HG03280 (cell line): ENCODE measurements at regions not wholly inside any gene's neighbourhood (a gene's known extent, or its start where the extent isn't known, plus 50 kb on each side); places are given as distances from the start of the nearest gene placed in this dataset.
"Not testable (repeated sequence)": the region's sequence is repeated elsewhere in the genome, so short reads cannot be mapped to it uniquely, and the experiment has no call there.

Experiments
- ATAC-seq: cut with Tn5 transposase; IDR thresholded peaks from one replicate; pipeline ENCODE4 v1.9.1; 2021; ENCODE audit warnings: mild to moderate bottlenecking, moderate library complexity; ENCODE audit not compliant: unreplicated experiment

DNA sequence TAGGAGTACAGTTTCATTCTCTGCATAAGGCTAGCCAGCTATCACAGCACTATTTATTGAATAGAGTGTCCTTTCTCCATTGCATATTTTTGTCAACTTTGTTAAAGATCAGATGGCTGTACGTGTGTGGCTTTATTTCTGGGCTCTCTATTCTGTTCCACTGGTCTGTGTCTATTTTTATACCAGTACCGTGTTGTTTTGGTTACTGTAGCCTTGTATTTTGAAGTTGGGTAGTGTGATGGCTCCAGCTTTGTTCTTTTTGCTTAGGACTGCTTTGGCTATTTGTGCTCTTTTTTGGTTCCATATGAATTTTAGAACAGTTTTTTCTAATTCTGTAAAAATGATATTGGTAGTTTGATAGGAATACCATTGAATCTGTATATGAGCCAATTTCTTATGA is 182.1 kb upstream of the DIAPH2 start:
- no peak for ATAC-seq

DNA sequence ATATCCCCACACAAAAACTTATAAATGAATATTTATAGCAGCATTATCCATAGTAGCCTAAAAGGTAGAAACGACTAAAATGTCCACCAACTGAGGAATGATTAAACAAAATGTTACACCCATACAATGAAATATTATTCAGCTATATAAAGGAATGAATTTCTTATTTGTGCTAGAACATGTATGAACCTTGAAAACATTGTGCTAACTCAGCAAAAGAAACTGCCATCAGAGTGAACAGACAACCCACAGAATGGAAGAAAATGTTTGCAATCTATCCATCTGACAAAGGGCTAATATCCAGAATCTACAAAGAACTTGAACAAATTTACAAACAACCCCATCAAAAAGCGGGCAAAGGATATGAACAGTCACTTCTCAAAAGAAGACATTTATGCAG is 155.3 kb upstream of the DIAPH2 start:
- ATAC-seq = not testable (repeated sequence)

DNA sequence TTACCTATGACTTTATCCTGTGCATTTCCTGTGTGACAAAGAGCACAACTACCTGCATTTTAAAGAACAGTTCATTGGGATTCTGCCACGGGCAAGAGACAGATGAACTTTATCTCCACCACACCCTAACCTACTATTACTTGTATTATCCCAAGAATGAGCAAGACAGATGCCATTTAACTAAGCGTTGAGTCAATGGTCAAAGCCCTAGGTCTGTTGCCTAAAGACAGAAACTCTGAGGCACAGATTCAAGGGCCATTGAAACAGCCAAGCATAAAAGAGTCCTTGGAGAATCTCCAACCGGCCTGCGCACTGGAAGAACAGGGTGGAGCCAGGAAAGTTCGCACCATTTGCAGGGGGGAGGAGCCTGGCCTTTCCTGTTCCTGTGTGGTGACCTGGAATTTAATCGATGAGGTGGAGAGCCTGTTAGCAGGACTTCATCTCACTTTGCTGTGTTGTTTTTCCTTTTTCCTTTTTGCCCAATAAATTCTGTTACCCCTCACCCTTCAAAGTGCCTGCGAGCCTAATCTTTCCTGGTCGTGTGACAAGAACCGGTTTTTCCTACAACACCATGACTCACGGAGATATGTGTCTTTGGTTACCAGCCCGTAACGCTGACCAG is 146.4 kb upstream of the DIAPH2 start:
- no peak for ATAC-seq

DNA sequence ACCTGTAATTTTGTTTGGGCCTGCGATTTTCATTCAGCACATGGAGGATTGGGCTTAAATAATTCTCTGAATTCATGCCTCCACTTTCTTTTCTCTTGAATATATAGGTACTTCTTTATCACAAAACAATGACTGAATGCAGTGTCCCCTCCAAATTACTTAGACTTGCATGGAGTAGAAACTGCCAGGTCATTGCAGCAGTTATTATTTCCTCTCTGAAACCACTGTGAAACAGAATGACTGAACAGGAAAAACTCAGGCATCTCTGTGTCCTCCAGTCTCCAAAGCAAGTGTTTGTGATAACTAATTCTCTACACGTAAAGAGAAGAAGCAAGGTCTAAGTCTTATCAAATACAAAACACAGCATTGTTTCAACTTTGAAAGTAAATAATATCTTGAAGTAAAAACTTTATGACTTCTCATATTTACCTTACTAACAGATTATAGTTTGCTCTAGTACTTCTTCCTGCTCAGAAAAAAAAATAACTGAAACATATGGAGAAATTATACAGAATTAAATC is 144.5 kb upstream of the DIAPH2 start:
- no peak for ATAC-seq

DNA sequence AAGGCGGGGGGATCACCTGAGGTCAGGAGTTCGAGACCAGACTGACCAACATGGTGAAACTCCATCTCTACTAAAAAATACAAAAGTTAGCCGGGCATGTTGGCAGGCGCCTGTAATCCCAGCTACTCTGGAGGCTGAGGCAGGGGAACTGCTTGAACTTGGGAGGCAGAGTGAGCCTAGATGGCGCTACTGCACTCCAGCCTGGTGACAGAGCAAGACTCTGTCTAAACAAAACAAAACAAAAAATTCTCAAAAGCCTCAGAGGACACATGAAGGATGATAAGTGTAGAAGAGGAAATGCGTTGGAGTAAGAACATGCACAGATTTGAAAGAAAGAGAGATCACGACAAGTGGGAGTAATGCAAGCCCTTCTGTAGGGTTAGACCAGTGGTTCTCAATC is 138.4 kb upstream of the DIAPH2 start:
- ATAC-seq = not testable (repeated sequence)

DNA sequence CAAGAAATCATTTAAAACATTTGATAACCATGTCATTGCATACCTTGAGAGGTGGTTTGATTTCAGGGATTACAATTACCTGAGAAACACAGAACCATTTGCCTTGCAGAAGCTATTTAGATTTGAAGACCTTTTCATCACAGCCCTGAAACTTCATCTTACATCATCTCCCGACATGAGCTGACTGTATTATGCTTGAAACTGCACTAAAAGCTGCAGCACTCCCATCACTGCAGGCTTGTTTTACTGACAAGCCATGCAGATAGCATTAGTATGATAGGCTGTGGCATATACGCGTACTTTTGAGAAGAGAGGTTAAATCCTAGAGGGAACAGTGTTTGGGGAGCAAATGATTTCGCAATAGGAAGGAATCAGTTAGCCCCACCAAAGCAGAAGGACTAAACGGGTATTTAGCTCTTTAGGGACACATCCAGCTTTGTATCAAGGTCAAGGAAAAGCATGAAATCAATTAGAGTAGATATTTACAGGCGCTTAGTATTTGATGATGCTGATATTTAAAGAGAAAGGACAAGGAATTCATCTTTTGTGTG is 133.2 kb upstream of the DIAPH2 start:
- ATAC-seq = no peak

DNA sequence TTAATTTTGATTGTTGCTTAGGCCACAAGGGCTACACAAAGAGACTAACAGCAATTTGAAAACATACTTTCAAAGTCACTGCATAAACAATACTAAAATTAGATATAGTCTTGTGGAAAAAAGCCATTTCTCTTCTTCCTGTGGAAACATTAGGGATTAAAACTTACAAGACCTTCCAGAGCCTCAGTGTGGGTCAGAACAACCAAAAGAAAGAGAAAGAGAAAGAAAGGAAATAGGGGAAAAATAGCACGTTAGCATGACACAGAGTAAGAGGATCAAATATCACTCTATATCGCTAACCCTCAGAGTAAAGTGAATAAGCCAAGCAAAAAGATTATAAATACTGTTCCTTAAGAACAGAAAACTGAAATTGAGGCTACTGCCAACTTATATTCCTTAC is 127.8 kb upstream of the DIAPH2 start:
- ATAC-seq = no peak

DNA sequence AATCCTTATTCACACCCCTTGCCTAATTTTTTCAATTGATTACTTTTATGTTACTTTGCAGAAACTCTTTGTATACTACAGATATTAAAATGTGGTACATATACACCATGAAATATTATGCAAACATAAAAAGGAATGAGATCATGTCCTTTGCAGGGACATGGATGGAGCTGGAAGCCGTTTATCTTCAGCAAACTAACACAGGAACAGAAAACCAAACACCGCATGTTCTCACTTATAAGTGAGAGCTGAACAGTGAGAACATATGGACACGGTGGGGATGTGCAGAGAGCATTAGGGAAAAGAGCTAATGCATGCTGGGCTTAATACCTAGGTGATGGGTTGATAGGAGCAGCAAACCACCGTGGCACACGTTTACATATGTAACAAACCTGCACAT is 123.5 kb upstream of the DIAPH2 start:
- not testable (repeated sequence) for ATAC-seq

DNA sequence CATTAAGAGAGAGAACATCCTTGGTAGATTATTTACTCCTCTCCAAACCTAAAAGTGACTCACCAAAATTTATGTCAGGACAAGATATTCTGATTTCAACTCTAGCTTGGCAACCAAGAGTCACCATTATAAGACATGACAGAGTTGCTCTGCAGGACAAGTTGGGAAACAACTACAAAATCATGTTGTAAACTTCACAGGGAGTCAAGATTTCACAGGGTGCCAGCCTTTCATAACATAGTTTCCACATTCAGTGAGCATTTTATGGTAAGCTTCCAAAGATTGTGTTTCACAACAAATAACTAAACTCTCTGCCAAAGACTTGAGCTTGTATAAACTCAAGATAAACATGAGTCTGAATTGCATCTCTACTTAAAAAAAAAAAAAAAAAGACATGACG is 121.0 kb upstream of the DIAPH2 start:
- ATAC-seq = no peak

DNA sequence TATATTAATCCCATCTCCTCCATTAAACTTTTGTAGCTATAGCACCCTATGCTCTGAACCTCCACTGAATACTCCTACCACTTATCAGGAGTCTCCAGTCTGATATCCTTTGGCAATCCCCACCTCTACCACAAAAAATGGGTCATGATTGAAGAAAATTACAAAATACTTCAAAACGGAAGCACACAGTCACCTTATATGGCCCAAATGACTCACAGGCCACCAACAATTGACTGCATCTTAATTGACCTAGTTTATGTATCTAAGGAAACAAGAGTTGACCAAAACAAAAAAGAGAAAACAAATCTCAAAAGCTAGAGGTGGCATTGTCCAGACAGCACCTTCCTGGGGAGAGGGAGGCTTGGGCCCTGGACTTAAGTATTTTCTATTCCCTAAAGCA is 120.0 kb upstream of the DIAPH2 start:
- ATAC-seq = no peak

DNA sequence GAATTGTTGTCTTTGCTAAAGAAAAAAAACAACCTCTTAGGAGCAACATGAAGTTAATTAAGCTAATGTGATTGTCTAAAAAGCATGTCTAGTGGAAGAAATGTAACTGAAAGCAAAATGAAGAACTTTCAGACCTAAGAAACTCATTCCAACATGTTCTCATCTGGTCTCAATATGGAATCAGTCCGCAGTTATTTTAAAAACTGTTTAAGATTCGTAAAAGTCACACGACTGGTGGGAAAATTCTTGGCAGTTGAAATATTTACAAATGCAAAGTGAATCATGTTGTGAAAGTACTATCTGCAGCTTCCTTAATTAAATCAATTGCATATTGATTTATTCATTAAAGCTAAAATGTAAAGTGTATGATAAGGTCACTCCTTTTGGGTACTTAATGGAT is 117.8 kb upstream of the DIAPH2 start:
- ATAC-seq = no peak

DNA sequence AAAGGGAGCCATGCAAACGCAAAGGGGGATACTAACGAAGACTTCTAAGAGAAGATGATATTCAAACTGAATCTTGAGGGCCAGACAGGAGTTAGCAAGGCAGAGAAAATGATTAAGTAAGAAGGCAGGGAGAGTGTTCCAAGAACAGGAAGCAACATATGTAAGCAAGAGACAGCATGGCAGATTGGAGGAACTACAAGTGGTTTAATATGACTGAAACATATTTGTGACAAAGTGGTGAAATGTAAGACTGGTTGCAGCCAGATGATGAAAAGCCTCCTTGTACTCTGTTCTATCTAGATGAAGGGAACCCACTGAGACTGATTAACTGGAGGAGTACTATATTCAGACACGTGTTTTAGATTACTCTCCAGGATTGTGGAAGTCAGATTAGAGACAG is 116.6 kb upstream of the DIAPH2 start:
- ATAC-seq = no peak

DNA sequence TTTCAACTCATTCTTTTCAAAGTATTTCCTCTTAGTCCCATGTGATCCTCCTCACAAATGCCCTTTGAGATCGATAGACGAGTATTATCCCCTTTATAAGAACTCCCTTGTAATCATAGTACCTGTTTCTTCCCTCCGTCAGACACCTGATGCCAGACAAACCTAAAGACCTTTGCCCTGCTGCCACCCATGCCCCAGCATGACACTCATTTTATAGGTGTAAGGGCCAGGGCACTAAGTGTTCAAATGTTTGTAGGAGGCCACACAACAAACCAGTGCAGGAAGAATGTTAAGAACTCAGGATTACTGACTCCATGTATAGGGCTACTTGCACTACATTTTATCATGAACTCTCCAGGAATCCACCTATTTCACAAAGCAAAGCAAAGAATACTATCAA is 115.6 kb upstream of the DIAPH2 start:
- no peak for ATAC-seq

DNA sequence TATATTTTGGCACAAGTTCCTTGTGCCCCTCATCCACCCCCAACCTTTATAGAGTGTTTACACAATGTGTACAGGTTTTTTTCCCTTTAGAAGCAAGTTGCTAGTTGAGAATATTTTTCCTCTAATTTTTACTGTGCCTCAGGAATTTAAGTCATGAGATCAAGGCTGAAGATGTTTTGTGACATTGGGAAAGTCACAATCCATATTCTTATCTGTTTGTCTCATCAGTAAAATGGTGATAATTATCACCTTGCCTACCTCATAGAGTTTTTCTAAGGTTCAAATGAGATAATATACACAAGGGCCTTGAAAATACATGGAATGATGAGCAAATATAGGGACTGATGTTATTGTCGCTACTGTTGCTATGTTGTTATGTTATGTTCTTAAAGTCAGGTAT is 109.6 kb upstream of the DIAPH2 start:
- no peak for ATAC-seq

DNA sequence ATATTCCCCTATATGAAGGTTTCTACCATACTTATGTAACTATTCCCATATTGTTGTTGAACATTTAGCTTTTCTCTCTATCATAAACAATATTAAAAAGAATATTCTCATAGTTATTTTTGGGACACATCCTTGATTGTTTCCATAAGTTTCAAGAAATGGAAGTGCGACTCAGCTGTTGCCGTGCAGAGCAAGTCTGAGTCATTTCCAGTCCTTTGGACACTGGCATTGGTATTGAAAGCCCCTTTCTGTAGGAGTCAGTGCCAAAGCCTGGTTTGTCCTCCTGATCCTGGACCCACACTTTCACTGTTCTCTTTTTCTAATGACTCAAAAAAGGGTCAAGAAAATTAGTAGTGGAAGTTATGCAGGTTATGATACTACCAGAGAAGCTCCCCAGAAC is 108.3 kb upstream of the DIAPH2 start:
- no peak for ATAC-seq

DNA sequence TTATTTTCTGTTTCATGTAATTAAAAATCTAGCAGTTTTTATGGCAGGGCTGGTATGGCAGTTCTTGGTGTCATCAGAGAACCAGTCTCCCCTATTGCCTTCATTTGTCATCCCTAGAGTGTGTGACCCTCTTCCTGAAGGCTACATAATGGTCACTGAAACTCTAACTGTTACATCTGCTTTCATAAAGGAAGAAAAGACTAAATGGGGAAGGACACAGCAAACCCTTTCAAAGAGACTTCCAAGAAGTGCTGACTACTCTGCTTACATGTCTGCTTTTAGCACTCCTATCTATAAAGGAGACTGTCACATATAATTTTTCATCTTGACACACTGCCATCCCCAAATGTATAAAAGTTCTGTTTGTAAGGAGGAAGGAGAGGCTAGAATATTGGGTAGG is 105.9 kb upstream of the DIAPH2 start:
- no peak for ATAC-seq

DNA sequence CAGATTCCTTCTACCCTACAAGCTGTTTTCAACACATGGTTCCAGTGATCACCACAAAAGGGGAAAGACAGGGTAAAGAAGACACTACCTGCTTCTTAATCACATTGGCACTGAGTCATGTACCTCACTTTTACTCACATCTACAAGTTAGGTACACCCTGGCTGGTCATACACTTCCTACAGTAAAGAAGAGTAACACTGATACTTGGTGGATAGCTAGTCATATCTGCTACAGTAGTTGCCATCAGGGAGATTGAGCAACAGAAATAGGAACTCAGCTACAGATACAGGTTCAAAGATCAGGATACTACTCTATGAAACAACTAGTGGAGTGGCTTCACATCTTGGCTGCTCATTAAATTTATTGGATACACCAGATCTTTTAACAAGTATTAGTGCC is 105.4 kb upstream of the DIAPH2 start:
- ATAC-seq = no peak

DNA sequence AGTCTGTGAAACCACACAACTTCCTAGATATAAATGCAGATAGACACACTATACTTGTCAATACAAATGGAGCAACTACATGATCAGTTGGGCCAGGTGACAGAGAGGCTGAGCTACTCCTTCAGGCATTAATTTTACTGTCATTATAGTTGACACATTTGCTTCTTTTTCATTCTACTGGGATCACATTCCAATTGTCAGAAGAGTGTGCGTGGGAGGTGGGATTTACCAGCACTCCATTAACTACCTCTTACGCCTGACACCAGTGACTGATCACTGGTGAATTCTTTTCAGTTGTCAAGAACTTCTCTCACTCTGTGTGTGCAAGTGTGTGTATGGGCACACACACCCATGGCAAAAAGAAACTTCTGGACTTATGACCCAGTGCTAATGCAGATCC is 94.2 kb upstream of the DIAPH2 start:
- ATAC-seq = no peak

DNA sequence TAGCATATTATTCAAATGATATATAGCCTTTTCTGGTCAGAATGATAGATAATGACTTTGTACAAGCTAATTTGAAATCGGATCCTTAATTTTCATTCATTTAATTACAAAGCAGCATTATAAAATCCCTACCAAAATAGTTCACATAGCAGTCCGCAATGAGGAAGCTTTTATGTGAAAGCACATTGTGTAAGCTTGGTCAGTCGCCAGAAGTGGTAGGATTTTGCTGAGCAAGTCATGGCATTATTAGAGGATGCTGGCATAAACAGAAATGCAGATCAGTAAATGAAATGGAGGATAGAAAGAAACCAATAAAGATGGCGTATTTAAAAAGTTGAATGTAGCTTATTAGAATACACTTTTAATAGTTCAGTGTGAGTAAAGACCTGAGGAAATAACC is 93.2 kb upstream of the DIAPH2 start:
- no peak for ATAC-seq

DNA sequence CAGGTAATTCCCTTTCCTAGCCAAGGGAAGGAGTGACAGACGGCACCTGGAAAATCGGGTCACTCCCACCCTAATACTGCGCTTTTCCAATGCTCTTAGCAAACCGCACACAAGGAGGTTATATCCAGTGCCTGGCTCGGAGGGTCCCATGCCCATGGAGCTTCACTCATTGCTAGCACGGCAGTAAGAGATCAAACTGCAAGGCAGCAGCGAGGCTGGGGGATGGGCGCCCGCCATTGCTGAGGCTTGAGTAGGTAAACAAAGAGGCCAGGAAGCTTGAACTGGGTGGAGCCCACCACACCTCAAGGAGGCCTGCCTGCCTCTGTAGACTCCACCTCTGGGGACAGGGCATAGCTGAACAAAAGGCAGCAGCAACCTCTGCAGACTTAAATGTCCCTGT is 86.8 kb upstream of the DIAPH2 start:
- not testable (repeated sequence) for ATAC-seq

DNA sequence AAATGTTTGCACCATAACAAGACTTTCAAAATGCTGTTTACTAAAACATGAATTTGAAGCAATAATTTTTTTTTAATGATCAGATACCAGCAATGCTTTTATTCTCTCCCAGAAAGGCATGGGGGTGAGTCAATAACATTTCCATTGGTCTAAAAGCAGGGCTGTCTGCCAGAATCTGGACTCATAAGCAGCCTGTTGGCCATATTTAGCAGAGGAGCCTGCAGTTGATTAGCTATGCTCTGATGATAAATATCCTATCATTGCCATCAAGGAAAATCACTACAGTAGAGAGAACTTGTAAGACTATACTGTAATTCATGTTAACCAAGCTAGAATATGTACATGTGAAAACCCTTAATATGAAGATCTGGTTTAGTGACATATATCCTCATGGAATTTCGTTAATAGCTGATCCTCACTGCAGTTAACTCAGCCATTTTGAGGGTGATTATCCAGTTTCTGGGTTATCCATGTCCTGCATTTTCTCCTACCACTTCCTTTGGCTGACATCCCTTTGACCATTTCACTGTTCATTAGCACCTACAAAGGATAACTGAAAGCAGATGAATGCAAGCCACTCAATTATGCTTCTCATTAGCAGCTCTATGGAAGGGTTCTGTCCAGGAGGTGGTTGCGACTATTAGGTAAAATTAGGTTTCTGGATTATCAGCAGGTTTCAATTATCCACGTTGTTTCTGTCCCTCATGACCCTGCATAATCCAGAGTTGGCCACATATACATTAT is 72.9 kb upstream of the DIAPH2 start:
- ATAC-seq = no peak

DNA sequence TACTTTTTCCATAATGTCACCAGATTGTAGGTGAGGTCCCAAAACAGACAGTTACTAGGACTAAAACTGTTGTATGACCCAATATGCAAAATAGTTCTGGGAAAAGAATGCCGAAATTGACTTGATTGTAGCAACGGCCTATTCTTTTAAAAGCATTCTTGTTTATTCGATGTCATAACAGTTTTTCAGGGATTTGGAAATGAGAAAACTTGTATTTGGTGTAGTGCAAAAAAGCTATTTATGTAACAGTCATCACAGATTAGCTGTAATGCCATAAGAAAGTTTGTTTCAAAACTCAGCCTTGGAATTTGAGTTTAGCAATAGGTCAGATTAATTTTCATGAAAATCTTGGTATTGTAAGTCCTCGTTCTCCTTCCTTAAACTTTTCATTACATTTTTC is 69.2 kb upstream of the DIAPH2 start:
- no peak for ATAC-seq
